ENCODE measurements at regions not wholly inside any gene's neighbourhood (a gene's known extent, or its start where the extent isn't known, plus 50 kb on each side); places are given as distances from the start of the nearest gene placed in this dataset.

DNA sequence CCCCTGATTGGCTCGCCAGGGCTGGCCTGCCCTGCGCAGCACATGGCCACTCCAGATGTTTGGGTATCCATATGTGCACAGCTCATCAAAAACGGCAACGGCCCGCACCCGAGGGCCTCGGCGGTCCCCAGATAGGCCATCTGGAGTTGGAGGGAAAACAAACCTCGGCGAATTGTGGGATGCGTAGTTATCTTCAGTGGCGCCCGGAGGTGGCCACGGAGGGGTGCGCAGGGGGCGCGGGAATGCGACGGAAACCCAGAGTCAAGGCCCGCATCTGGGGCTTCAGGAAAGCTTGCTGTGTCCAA lies 156.5 kb downstream of the TLE3 start:
- Histone ChIP-seq H4K20me1 (ENCODE audit: insufficient read depth, low read length) (no peaks in the 10 kb centered on the region), H2BK120ac (ENCODE audit: low read depth, low read length) (no peak overlapping the region), H3K9me1 (ENCODE audit: insufficient read depth, low read length) (no peaks in the 10 kb centered on the region), H4K5ac (ENCODE audit: low read depth, low read length) (no peak overlapping the region), H3K27ac (ENCODE audit: insufficient read depth, low read length) (no peak overlapping the region), H3K9ac (ENCODE audit: low read depth, low read length) (no peak overlapping the region), H3K36me3 (ENCODE audit: control insufficient read depth, insufficient read depth, low read length) (no peaks in the 10 kb centered on the region), H3K4me2 (ENCODE audit: low read depth, low read length) (no peak overlapping the region), H2AK9ac (replicated peaks; ENCODE audit: low read depth, low read length, poor library complexity) (no peak overlapping the region), H2BK5ac (ENCODE audit: low read depth, low read length, poor library complexity, severe bottlenecking) (no peak overlapping the region), H2BK15ac (ENCODE audit: low read depth, low read length) (no peak overlapping the region), H2BK20ac (ENCODE audit: low read depth, low read length) (no peak overlapping the region), H3K4me3 (ENCODE audit: insufficient read depth, low read depth, low read length) (no peak overlapping the region), H3K18ac (ENCODE audit: low read depth, low read length) (no peak overlapping the region), H3K4me1 (ENCODE audit: control insufficient read depth, insufficient read depth, low read length) (no peaks in the 10 kb centered on the region), H3K9me3 (ENCODE audit: control insufficient read depth, insufficient read depth, low read length) (no peaks in the 10 kb centered on the region), H4K91ac (ENCODE audit: insufficient read depth, low read depth, low read length) (no peak overlapping the region), H3K27me3 (ENCODE audit: control insufficient read depth, insufficient read depth, low read length) (peaks cover 34% of the 10 kb centered on the region), H3K79me1 (ENCODE audit: low read depth in 1 of 2, low read length in 2 of 2) (no peaks in the 10 kb centered on the region), H2AFZ (replicated peaks; ENCODE audit: low read length, poor library complexity) (no peak overlapping the region), H2AK5ac (ENCODE audit: low read depth, low read length) (no peak overlapping the region), H3K23ac (ENCODE audit: low read depth, low read length) (no peak overlapping the region), H3K56ac (ENCODE audit: extremely low read depth, insufficient read depth, low read length) (no peak overlapping the region), H3K4ac (ENCODE audit: low read depth, low read length) (no peak overlapping the region), H3K14ac (replicated peaks; ENCODE audit: low read depth, low read length) (no peak overlapping the region), H4K8ac (ENCODE audit: low read depth in 2 of 2, low read length in 2 of 2) (no peak overlapping the region)
- no TSS peak for BruUV-seq (replicated peaks)
- 84% methylated on average over 17 of the region's 20 CpGs; no CpG with 5 or more reads in 1 of the 2 experiments for WGBS, 2 experiments (ENCODE audit: extremely low coverage in 2 of 2, insufficient read length in 1 of 2)
- dilution Hi-C loops (cut with HindIII; ENCODE audit: low sequenced_read_pairs, unreplicated experiment) (no loop called here), intact Hi-C loops (cut with micrococcal nuclease) (no loop called here), in situ Hi-C loops (cut with MboI; ENCODE audit: low sequenced_read_pairs) (no loop called here)
- no peak for DNase-seq
- TF ChIP-seq, protein P1, sequence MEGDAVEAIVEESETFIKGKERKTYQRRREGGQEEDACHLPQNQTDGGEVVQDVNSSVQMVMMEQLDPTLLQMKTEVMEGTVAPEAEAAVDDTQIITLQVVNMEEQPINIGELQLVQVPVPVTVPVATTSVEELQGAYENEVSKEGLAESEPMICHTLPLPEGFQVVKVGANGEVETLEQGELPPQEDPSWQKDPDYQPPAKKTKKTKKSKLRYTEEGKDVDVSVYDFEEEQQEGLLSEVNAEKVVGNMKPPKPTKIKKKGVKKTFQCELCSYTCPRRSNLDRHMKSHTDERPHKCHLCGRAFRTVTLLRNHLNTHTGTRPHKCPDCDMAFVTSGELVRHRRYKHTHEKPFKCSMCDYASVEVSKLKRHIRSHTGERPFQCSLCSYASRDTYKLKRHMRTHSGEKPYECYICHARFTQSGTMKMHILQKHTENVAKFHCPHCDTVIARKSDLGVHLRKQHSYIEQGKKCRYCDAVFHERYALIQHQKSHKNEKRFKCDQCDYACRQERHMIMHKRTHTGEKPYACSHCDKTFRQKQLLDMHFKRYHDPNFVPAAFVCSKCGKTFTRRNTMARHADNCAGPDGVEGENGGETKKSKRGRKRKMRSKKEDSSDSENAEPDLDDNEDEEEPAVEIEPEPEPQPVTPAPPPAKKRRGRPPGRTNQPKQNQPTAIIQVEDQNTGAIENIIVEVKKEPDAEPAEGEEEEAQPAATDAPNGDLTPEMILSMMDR (conservative IDR thresholded peaks at IDR 0.05; ENCODE audit: low read depth, low read length) = no peak
- no peak for TF ChIP-seq MAFK (IDR thresholded peaks at IDR 0.05; ENCODE audit: low read depth, low read length)
- TF ChIP-seq, protein P2, sequence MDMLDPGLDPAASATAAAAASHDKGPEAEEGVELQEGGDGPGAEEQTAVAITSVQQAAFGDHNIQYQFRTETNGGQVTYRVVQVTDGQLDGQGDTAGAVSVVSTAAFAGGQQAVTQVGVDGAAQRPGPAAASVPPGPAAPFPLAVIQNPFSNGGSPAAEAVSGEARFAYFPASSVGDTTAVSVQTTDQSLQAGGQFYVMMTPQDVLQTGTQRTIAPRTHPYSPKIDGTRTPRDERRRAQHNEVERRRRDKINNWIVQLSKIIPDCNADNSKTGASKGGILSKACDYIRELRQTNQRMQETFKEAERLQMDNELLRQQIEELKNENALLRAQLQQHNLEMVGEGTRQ (IDR thresholded peaks at IDR 0.05; ENCODE audit: low read depth, low read length) = no peak
- no peak for TF ChIP-seq RAD21 (IDR thresholded peaks at IDR 0.05; ENCODE audit: low read length)
- TF ChIP-seq CEBPB (IDR thresholded peaks at IDR 0.05; ENCODE audit: low read depth, low read length) = no peak
- ChIA-PET POLR2A (ENCODE audit: unreplicated experiment) (no interaction called here), CTCF (no interaction called here)
- ATAC-seq (ENCODE audit: low read depth) = no peak
